ENCODE measurements at regions not wholly inside any gene's neighbourhood (a gene's known extent, or its start where the extent isn't known, plus 50 kb on each side); places are given as distances from the start of the nearest gene placed in this dataset.

GRCh38 chr17:71396711-71397110 is 724.1 kb upstream of the SOX9 start:
- H3K27me3 ChIP-seq, result no peaks in the 10 kb centered on the region
- no peak for DNase-seq
- H3K4me1 ChIP-seq, result peaks cover 0 to 4% (median 0%) of the 10 kb centered on the region in 4 donors
- H3K36me3 ChIP-seq, result no peaks in the 10 kb centered on the region
- H3K27ac ChIP-seq, result no peak overlapping the region
- intact Hi-C loops (cut with DNase I; ENCODE audit: low total_unique reads), result no loop called here
- no peak for TF ChIP-seq CTCF (IDR thresholded peaks at IDR 0.05)
- H3K9me3 ChIP-seq, result no peaks in the 10 kb centered on the region
- H3K4me3 ChIP-seq, result no peak overlapping the region

DNA sequence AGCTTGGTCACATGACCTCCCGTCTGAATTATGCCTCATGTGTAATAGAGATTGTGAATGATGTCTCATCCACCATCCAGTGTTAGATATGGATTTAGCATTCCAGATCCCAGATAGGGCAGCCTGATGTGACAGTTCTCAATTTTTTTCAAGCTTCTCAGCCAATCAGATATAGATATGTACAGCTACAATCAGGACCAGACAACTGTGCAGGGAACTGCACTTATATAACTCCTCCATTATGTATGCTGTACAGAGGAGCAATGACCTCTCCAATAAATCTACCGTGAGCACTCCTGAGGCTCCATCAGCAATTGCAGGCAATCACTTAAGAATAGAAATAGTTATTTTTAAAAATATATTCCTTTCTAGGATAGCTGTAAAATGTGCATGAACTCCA is 722.8 kb upstream of the SOX9 start:
- H3K9me3 ChIP-seq, result no peaks in the 10 kb centered on the region
- H3K27me3 ChIP-seq, result no peaks in the 10 kb centered on the region
- no peak overlapping the region for H3K4me3 ChIP-seq
- intact Hi-C loops (cut with DNase I; ENCODE audit: low total_unique reads), result no loop called here
- TF ChIP-seq CTCF (IDR thresholded peaks at IDR 0.05), result no peak
- peaks cover 0 to 4% (median 0%) of the 10 kb centered on the region in 4 donors for H3K4me1 ChIP-seq
- H3K27ac ChIP-seq, result no peak overlapping the region
- no peak for DNase-seq
- H3K36me3 ChIP-seq, result no peaks in the 10 kb centered on the region

DNA sequence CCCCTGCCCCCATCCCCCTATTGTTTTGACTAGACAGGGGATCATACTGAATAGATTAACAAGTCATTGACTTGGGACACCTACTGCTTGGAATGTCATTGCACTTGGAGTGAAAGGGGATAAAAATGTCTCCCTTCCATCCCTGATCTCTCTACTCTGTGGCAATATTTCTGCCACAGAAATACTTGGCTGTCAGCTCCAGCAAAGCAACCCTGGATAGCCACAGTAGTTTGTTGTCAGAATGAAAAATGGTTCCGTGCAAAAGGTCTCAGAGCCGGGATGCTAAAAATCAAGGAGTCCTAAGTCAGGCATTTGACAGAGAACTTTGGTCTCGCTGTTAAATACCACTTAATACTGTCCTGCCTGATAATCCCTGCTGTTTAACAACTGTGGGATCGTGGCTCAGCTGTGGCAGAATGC is 722.0 kb upstream of the SOX9 start:
- DNase-seq, result no peak
- Histone ChIP-seq H3K27ac (no peak overlapping the region), H3K4me3 (no peak overlapping the region), H3K4me1 (peaks cover 0 to 4% (median 0%) of the 10 kb centered on the region in 4 donors), H3K9me3 (no peaks in the 10 kb centered on the region), H3K36me3 (no peaks in the 10 kb centered on the region), H3K27me3 (no peaks in the 10 kb centered on the region)
- no peak for TF ChIP-seq CTCF (IDR thresholded peaks at IDR 0.05)
- intact Hi-C loops (cut with DNase I; ENCODE audit: low total_unique reads), result no loop called here

- H3K4me1 ChIP-seq, result peaks cover 0 to 4% (median 0%) of the 10 kb centered on the region in 4 donors
- TF ChIP-seq CTCF (IDR thresholded peaks at IDR 0.05), result no peak
- H3K9me3 ChIP-seq, result no peaks in the 10 kb centered on the region
- no peaks in the 10 kb centered on the region for H3K27me3 ChIP-seq
- H3K27ac ChIP-seq, result no peak overlapping the region
- no peak overlapping the region for H3K4me3 ChIP-seq
- DNase-seq, result no peak
- no peaks in the 10 kb centered on the region for H3K36me3 ChIP-seq
- intact Hi-C loops (cut with DNase I; ENCODE audit: low total_unique reads), result no loop called here
These were observed 721.6 kb upstream of the SOX9 start for GRCh38 chr17:71399221-71399620.

DNA sequence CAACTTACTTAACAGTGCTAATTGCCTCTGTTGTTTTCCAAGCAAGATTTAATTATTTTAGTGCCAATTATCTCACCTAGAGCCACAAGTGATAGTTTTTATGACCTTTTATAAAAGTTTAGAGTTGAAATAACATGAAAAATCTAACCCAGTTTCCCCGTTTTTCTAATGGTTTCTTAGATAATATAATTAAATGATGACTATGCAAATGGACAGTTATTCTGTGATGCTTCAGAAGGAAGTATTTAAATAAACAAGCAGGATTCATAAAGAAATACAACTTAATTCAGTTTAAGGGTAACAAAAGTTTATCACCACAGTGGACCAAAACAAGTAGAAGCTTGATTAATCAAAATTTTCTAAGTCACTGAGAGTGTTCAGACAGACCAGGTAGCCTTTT is 721.2 kb upstream of the SOX9 start:
- no peaks in the 10 kb centered on the region for H3K36me3 ChIP-seq
- DNase-seq, result no peak
- H3K4me3 ChIP-seq, result no peak overlapping the region
- H3K4me1 ChIP-seq, result peaks cover 0 to 4% (median 0%) of the 10 kb centered on the region in 4 donors
- intact Hi-C loops (cut with DNase I; ENCODE audit: low total_unique reads), result no loop called here
- H3K27me3 ChIP-seq, result no peaks in the 10 kb centered on the region
- no peaks in the 10 kb centered on the region for H3K9me3 ChIP-seq
- no peak overlapping the region for H3K27ac ChIP-seq
- TF ChIP-seq CTCF (IDR thresholded peaks at IDR 0.05), result no peak

GRCh38 chr17:71402007-71402406 is 718.8 kb upstream of the SOX9 start:
- DNase-seq, result no peak
- Histone ChIP-seq H3K27ac (no peak overlapping the region), H3K4me3 (no peak overlapping the region), H3K9me3 (no peaks in the 10 kb centered on the region), H3K36me3 (no peaks in the 10 kb centered on the region), H3K27me3 (no peaks in the 10 kb centered on the region), H3K4me1 (no peaks in the 10 kb centered on the region)
- intact Hi-C loops (cut with DNase I; ENCODE audit: low total_unique reads), result no loop called here
- no peak for TF ChIP-seq CTCF (IDR thresholded peaks at IDR 0.05)

All from tibial artery (tissue), 4 donors.